Tibial nerve (tissue), 4 donors: ENCODE measurements at regions not wholly inside any gene's neighbourhood (a gene's known extent, or its start where the extent isn't known, plus 50 kb on each side); places are given as distances from the start of the nearest gene placed in this dataset.

Source experiments
- DNase-seq, 2 donors: peaks; one replicate each; pipeline ENCODE4 v3.0.0-alpha.2; 2019; ENCODE audit warnings: low spot score in 2 of 2
- H3K27ac ChIP-seq, 4 donors: fragments of 200-600 bp; sonication (generic) in 3 of 4; one replicate each; pipeline ENCODE4 v1.5.1; 2017 to 2019; ENCODE audit warnings: mild to moderate bottlenecking in 1 of 4
- H3K27me3 ChIP-seq, 2 donors: fragments of 200-600 bp; sonication (generic) in 1 of 2; one replicate each; pipeline versions ENCODE4 v1.5.1 to v1.6.0; 2017 to 2019
- H3K36me3 ChIP-seq, 3 donors: fragments of 200-600 bp; sonication (generic); one replicate each; pipeline ENCODE4 v1.5.1; 2018 to 2019
- H3K4me1 ChIP-seq, 4 donors: fragments of 200-600 bp; sonication (generic) in 3 of 4; one replicate each; pipeline ENCODE4 v1.5.1; 2017 to 2019
- H3K4me3 ChIP-seq, 4 donors: fragments of 200-600 bp; sonication (generic) in 3 of 4; one replicate each; pipeline ENCODE4 v1.5.1; 2017 to 2019; ENCODE audit warnings: mild to moderate bottlenecking in 1 of 4, moderate library complexity in 1 of 4
- H3K9me3 ChIP-seq, 4 donors: fragments of 200-600 bp; sonication (generic) in 3 of 4; one replicate each; pipeline ENCODE4 v1.5.1; 2017 to 2019
- CTCF ChIP-seq, 5 experiments: fragments of 200-600 bp in 3 of 5; fragments of 450-650 bp in 2 of 5; sonication (generic) in 3 of 5; IDR thresholded peaks; one replicate each; pipeline ENCODE4 v1.5.1; 2016 to 2019; ENCODE audit warnings: antibody characterized with exemption in 5 of 5, mild to moderate bottlenecking in 3 of 5, moderate library complexity in 2 of 5
- EP300 ChIP-seq, 2 donors: sonication (generic); formaldehyde crosslinking; IDR thresholded peaks; one replicate each; pipeline ENCODE4 v1.6.1; 2017; ENCODE audit warnings: antibody characterized with exemption in 2 of 2, mild to moderate bottlenecking in 1 of 2
- POLR2A ChIP-seq, 2 donors: fragments of 450-650 bp; IDR thresholded peaks; one replicate each; pipeline ENCODE4 v1.6.1; 2017; ENCODE audit warnings: antibody characterized with exemption in 2 of 2, mild to moderate bottlenecking in 2 of 2, moderate library complexity in 2 of 2
- WGBS, 2 donors: methylation state at CpG; one replicate each; pipeline ENCODE4 v1.1.5; 2018; 5-methylcytosine and 5-hydroxymethylcytosine counted together

GRCh38 chr18:34350778-34351177, 126.1 kb upstream of the NOL4 start:
- 83 to 92% methylated on average over 1 to 3 of the region's 3 CpGs for WGBS, 2 donors
- Histone ChIP-seq H3K4me1 (peaks cover 0 to 6% (median 0%) of the 10 kb centered on the region in 4 donors), H3K27me3 (no peaks in the 10 kb centered on the region), H3K27ac (no peak overlapping the region), H3K36me3 (no peaks in the 10 kb centered on the region), H3K4me3 (no peak overlapping the region), H3K9me3 (no peaks in the 10 kb centered on the region)
- DNase-seq, result no peak
- no peak for TF ChIP-seq CTCF (IDR thresholded peaks at IDR 0.05)
- no peak for TF ChIP-seq EP300 (IDR thresholded peaks at IDR 0.05)
- no peak for TF ChIP-seq POLR2A (IDR thresholded peaks at IDR 0.05)

- H3K4me1 ChIP-seq, result peaks cover 0 to 6% (median 0%) of the 10 kb centered on the region in 4 donors
- TF ChIP-seq POLR2A (IDR thresholded peaks at IDR 0.05), result no peak
- TF ChIP-seq CTCF (IDR thresholded peaks at IDR 0.05), result peak in 3 of 5 experiments; percentile 9 to 29 (median 18)
- H3K4me3 ChIP-seq, result no peak overlapping the region
- 24 to 40% methylated on average over 1 of the region's 1 CpG for WGBS, 2 donors
- DNase-seq, result no peak
- H3K27me3 ChIP-seq, result no peaks in the 10 kb centered on the region
- no peaks in the 10 kb centered on the region for H3K36me3 ChIP-seq
- no peaks in the 10 kb centered on the region for H3K9me3 ChIP-seq
- no peak overlapping the region for H3K27ac ChIP-seq
These were observed 127.9 kb upstream of the NOL4 start for GRCh38 chr18:34352385-34353163.

GRCh38 chr18:34354351-34354750, 129.6 kb upstream of the NOL4 start:
- no peak for DNase-seq
- TF ChIP-seq POLR2A (IDR thresholded peaks at IDR 0.05) (no peak), EP300 (IDR thresholded peaks at IDR 0.05) (no peak), CTCF (IDR thresholded peaks at IDR 0.05) (no peak)
- Histone ChIP-seq H3K9me3 (no peaks in the 10 kb centered on the region), H3K27me3 (no peaks in the 10 kb centered on the region), H3K36me3 (no peaks in the 10 kb centered on the region), H3K4me1 (peaks cover 0 to 6% (median 0%) of the 10 kb centered on the region in 4 donors), H3K27ac (no peak overlapping the region), H3K4me3 (no peak overlapping the region)
- 84 to 85% methylated on average over 3 of the region's 3 CpGs for WGBS, 2 donors

- Histone ChIP-seq H3K9me3 (no peaks in the 10 kb centered on the region), H3K27me3 (no peaks in the 10 kb centered on the region), H3K36me3 (no peaks in the 10 kb centered on the region), H3K4me3 (no peak overlapping the region), H3K27ac (no peak overlapping the region), H3K4me1 (peaks cover 0 to 3% (median 0%) of the 10 kb centered on the region in 4 donors)
- no peak for DNase-seq
- TF ChIP-seq EP300 (IDR thresholded peaks at IDR 0.05) (no peak), POLR2A (IDR thresholded peaks at IDR 0.05) (no peak), CTCF (IDR thresholded peaks at IDR 0.05) (no peak)
- 90 to 93% methylated on average over 5 of the region's 5 CpGs for WGBS, 2 donors
These were observed 133.3 kb upstream of the NOL4 start for GRCh38 chr18:34357944-34358580.

GRCh38 chr18:34358923-34359322, 134.2 kb upstream of the NOL4 start:
- TF ChIP-seq EP300 (IDR thresholded peaks at IDR 0.05), result no peak
- TF ChIP-seq POLR2A (IDR thresholded peaks at IDR 0.05), result no peak
- no peak for TF ChIP-seq CTCF (IDR thresholded peaks at IDR 0.05)
- 80 to 87% methylated on average over 2 of the region's 2 CpGs for WGBS, 2 donors
- no peaks in the 10 kb centered on the region for H3K36me3 ChIP-seq
- H3K9me3 ChIP-seq, result no peaks in the 10 kb centered on the region
- no peak for DNase-seq
- no peaks in the 10 kb centered on the region for H3K4me1 ChIP-seq
- no peaks in the 10 kb centered on the region for H3K27me3 ChIP-seq
- H3K27ac ChIP-seq, result no peak overlapping the region
- H3K4me3 ChIP-seq, result no peak overlapping the region
